HEK293 (cell line): ENCODE measurements at regions not wholly inside any gene's neighbourhood (a gene's known extent, or its start where the extent isn't known, plus 50 kb on each side); places are given as distances from the start of the nearest gene placed in this dataset.

Experiments
- CTCF ChIA-PET: fragments of 350-600 bp; formaldehyde crosslinking; extraction: SDS; loops from one replicate; lab custom pipeline; 2021; ENCODE audit warnings: antibody characterized with exemption; lab: Yijun Ruan, JAX
- POLR2A ChIA-PET: fragments of 300-600 bp; formaldehyde crosslinking; extraction: SDS; loops from one replicate; lab custom pipeline; 2020; ENCODE audit warnings: antibody characterized with exemption, inconsistent platforms; lab: Yijun Ruan, JAX
- H3K27ac ChIP-seq: fragments of 200-500 bp; sonication (Bioruptor generic); 2 replicates; pipeline ENCODE4 v1.5.1; 2014; ENCODE audit warnings: low read depth, low read length, control low read depth, inconsistent platforms; ENCODE audit errors: extremely low read depth
- H3K36me3 ChIP-seq, 2 experiments: fragments of 200-500 bp in 1 of 2; sonication (Bioruptor generic) in 1 of 2; 1 replicate in 1 of 2; 2 replicates in 1 of 2; pipeline ENCODE4 v1.5.1; 2014 to 2017; ENCODE audit warnings: inconsistent platforms in 2 of 2, low read length in 2 of 2; ENCODE audit not compliant: control insufficient read depth in 2 of 2, insufficient read depth in 1 of 2
- H3K4me1 ChIP-seq: fragments of 200-500 bp; sonication (Bioruptor generic); 2 replicates; pipeline ENCODE4 v1.5.1; 2014; ENCODE audit warnings: mild to moderate bottlenecking, low read length, inconsistent platforms; ENCODE audit not compliant: control insufficient read depth, insufficient read depth
- H3K4me3 ChIP-seq: 2 replicates; pipeline ENCODE4 v1.5.1; 2011; ENCODE audit warnings: low read depth, mild to moderate bottlenecking, control low read depth, low read length, moderate library complexity
- H3K9me3 ChIP-seq: fragments of 200-500 bp; sonication (Bioruptor generic); 2 replicates; pipeline ENCODE4 v1.5.1; 2014; ENCODE audit warnings: low read depth, low read length, inconsistent platforms; ENCODE audit not compliant: control insufficient read depth, insufficient read depth
- EGR2 ChIP-seq: fragments of 450-650 bp; formaldehyde crosslinking; IDR thresholded peaks from 2 replicates; pipeline ENCODE4 v1.5.1; 2016; ENCODE audit warnings: low read depth, missing biosample characterization, missing genetic modification characterization
- GLI2 ChIP-seq: fragments of 450-650 bp; formaldehyde crosslinking; IDR thresholded peaks from 2 replicates; pipeline ENCODE4; 2017; ENCODE audit warnings: missing biosample characterization, missing genetic modification characterization, low read depth, borderline replicate concordance
- KLF7 ChIP-seq: fragments of 450-650 bp; formaldehyde crosslinking; IDR thresholded peaks from 2 replicates; pipeline ENCODE4 v1.5.1; 2016; ENCODE audit warnings: missing biosample characterization, missing genetic modification characterization, borderline replicate concordance
- MEIS1 ChIP-seq: sonication (generic); formaldehyde crosslinking; IDR thresholded peaks from 2 replicates; pipeline ENCODE4 v1.8.1; 2022; ENCODE audit warnings: missing genetic modification reagents, mild to moderate bottlenecking, borderline replicate concordance
- PRDM1 ChIP-seq: fragments of 450-650 bp; formaldehyde crosslinking; IDR thresholded peaks from 2 replicates; pipeline ENCODE4; 2016; ENCODE audit warnings: missing biosample characterization, missing genetic modification characterization
- SETDB1 ChIP-seq: IDR thresholded peaks from one replicate; pipeline ENCODE4 v1.6.1; 2017; ENCODE audit warnings: mild to moderate bottlenecking, low read length, moderate library complexity, mixed read lengths; ENCODE audit not compliant: insufficient read length
- SP7 ChIP-seq: fragments of 450-650 bp; formaldehyde crosslinking; IDR thresholded peaks from 2 replicates; pipeline ENCODE4 v1.5.1; 2016; ENCODE audit warnings: missing biosample characterization, missing genetic modification characterization
- ZBTB48 ChIP-seq: fragments of 450-650 bp; formaldehyde crosslinking; IDR thresholded peaks from 2 replicates; pipeline ENCODE4 v1.5.1; 2016; ENCODE audit warnings: missing biosample characterization, missing genetic modification characterization
- ZNF121 ChIP-seq: fragments of 450-650 bp; formaldehyde crosslinking; IDR thresholded peaks from 2 replicates; pipeline ENCODE4 v1.5.1; 2016; ENCODE audit warnings: missing biosample characterization, missing genetic modification characterization
- ZNF138 ChIP-seq: fragments of 450-650 bp; formaldehyde crosslinking; IDR thresholded peaks from 2 replicates; pipeline ENCODE4 v1.5.1; 2016; ENCODE audit warnings: missing biosample characterization, missing genetic modification characterization, borderline replicate concordance
- ZNF223 ChIP-seq: fragments of 450-650 bp; formaldehyde crosslinking; IDR thresholded peaks from 2 replicates; pipeline ENCODE4 v1.5.1; 2016; ENCODE audit warnings: missing biosample characterization, missing genetic modification characterization
- ZNF23 ChIP-seq: fragments of 450-650 bp; formaldehyde crosslinking; IDR thresholded peaks from 2 replicates; pipeline ENCODE4 v1.5.1; 2016; ENCODE audit warnings: missing biosample characterization, missing genetic modification characterization, borderline replicate concordance
- ZNF350 ChIP-seq: fragments of 450-650 bp; formaldehyde crosslinking; IDR thresholded peaks from 2 replicates; pipeline ENCODE4 v1.5.0; 2017; ENCODE audit warnings: missing biosample characterization, mild to moderate bottlenecking, missing genetic modification characterization
- ZNF354C ChIP-seq: fragments of 450-650 bp; formaldehyde crosslinking; IDR thresholded peaks from 2 replicates; pipeline ENCODE4 v1.5.1; 2016; ENCODE audit warnings: missing biosample characterization, missing genetic modification characterization, low read depth, borderline replicate concordance
- ZNF37A ChIP-seq: fragments of 450-650 bp; IDR thresholded peaks from 2 replicates; pipeline ENCODE4 v1.5.1; 2018; ENCODE audit warnings: missing biosample characterization, missing genetic modification characterization
- ZNF398 ChIP-seq: fragments of 450-650 bp; formaldehyde crosslinking; IDR thresholded peaks from 2 replicates; pipeline ENCODE4 v1.5.1; 2017; ENCODE audit warnings: missing biosample characterization, missing genetic modification characterization
- ZNF433 ChIP-seq: fragments of 450-650 bp; formaldehyde crosslinking; IDR thresholded peaks from 2 replicates; pipeline ENCODE4 v1.5.1; 2016; ENCODE audit warnings: missing biosample characterization, missing genetic modification characterization, low read depth
- ZNF449 ChIP-seq: fragments of 450-650 bp; formaldehyde crosslinking; IDR thresholded peaks from 2 replicates; pipeline ENCODE4 v1.5.1; 2017; ENCODE audit warnings: missing biosample characterization, mild to moderate bottlenecking, missing genetic modification characterization, moderate library complexity
- ZNF558 ChIP-seq: fragments of 450-650 bp; formaldehyde crosslinking; IDR thresholded peaks from 2 replicates; pipeline ENCODE4 v1.5.1; 2016; ENCODE audit warnings: missing biosample characterization, missing genetic modification characterization
- ZNF660 ChIP-seq: fragments of 450-650 bp; IDR thresholded peaks from 2 replicates; pipeline ENCODE4 v1.5.1; 2018; ENCODE audit warnings: missing biosample characterization, mild to moderate bottlenecking, missing genetic modification characterization
- ZNF701 ChIP-seq: fragments of 450-650 bp; formaldehyde crosslinking; IDR thresholded peaks from 2 replicates; pipeline ENCODE4 v1.5.1; 2016; ENCODE audit warnings: missing biosample characterization, missing genetic modification characterization
- ZNF776 ChIP-seq: fragments of 450-650 bp; formaldehyde crosslinking; IDR thresholded peaks from 2 replicates; pipeline ENCODE4 v1.5.0; 2017; ENCODE audit warnings: missing biosample characterization, missing genetic modification characterization, borderline replicate concordance
- ZNF792 ChIP-seq: fragments of 450-650 bp; formaldehyde crosslinking; IDR thresholded peaks from 2 replicates; pipeline ENCODE4 v1.5.1; 2016; ENCODE audit warnings: missing biosample characterization, missing genetic modification characterization
- ZXDB ChIP-seq: fragments of 450-650 bp; formaldehyde crosslinking; IDR thresholded peaks from 2 replicates; pipeline ENCODE4 v1.5.1; 2016; ENCODE audit warnings: missing biosample characterization, missing genetic modification characterization
- TF ChIP-seq, protein P1 (sequence below): fragments of 450-650 bp; formaldehyde crosslinking; IDR thresholded peaks from 2 replicates; pipeline ENCODE4 v1.5.1; 2016; ENCODE audit warnings: missing biosample characterization, missing genetic modification characterization
- TF ChIP-seq, protein P2 (sequence below): fragments of 450-650 bp; formaldehyde crosslinking; IDR thresholded peaks from 2 replicates; pipeline ENCODE4 v1.5.1; 2017; ENCODE audit warnings: missing biosample characterization, missing genetic modification characterization

GRCh38 chr1:19560480-19560879 is 75.1 kb upstream of the CAPZB start:
- CTCF ChIA-PET, result no interaction called here
- no peaks in the 10 kb centered on the region for H3K9me3 ChIP-seq
- H3K36me3 ChIP-seq, result no peaks in the 10 kb centered on the region
- H3K4me3 ChIP-seq, result no peak overlapping the region
- no peak overlapping the region for H3K27ac ChIP-seq
- no peak for TF ChIP-seq ZNF350
- no peak for TF ChIP-seq ZNF398 (tag by site-specific recombination)
- TF ChIP-seq ZNF776 (tag by site-specific recombination), result no peak
- TF ChIP-seq KLF7 (tag by site-specific recombination), result no peak
- TF ChIP-seq SETDB1, result no peak
- TF ChIP-seq GLI2, result no peak
- TF ChIP-seq, all 188 proteins: peak for 0
- POLR2A ChIA-PET, result no interaction called here
- H3K4me1 ChIP-seq, result no peaks in the 10 kb centered on the region

GRCh38 chr1:19559641-19560040 is 74.3 kb upstream of the CAPZB start:
- Histone ChIP-seq H3K4me1 (no peaks in the 10 kb centered on the region), H3K27ac (no peak overlapping the region), H3K9me3 (no peaks in the 10 kb centered on the region), H3K36me3 (no peaks in the 10 kb centered on the region), H3K4me3 (no peak overlapping the region)
- no peak for TF ChIP-seq MEIS1 (CRISPR knock-in tag)
- no peak for TF ChIP-seq ZNF354C
- TF ChIP-seq ZNF449, result no peak
- no peak for TF ChIP-seq SP7 (tag by site-specific recombination)
- TF ChIP-seq ZXDB, result no peak
- no peak for TF ChIP-seq EGR2 (tag by site-specific recombination)
- TF ChIP-seq, protein P1, sequence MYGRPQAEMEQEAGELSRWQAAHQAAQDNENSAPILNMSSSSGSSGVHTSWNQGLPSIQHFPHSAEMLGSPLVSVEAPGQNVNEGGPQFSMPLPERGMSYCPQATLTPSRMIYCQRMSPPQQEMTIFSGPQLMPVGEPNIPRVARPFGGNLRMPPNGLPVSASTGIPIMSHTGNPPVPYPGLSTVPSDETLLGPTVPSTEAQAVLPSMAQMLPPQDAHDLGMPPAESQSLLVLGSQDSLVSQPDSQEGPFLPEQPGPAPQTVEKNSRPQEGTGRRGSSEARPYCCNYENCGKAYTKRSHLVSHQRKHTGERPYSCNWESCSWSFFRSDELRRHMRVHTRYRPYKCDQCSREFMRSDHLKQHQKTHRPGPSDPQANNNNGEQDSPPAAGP (tag by site-specific recombination), result no peak
- TF ChIP-seq ZNF23, result no peak
- no peak for TF ChIP-seq ZNF660
- TF ChIP-seq, protein P2, sequence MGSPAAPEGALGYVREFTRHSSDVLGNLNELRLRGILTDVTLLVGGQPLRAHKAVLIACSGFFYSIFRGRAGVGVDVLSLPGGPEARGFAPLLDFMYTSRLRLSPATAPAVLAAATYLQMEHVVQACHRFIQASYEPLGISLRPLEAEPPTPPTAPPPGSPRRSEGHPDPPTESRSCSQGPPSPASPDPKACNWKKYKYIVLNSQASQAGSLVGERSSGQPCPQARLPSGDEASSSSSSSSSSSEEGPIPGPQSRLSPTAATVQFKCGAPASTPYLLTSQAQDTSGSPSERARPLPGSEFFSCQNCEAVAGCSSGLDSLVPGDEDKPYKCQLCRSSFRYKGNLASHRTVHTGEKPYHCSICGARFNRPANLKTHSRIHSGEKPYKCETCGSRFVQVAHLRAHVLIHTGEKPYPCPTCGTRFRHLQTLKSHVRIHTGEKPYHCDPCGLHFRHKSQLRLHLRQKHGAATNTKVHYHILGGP (tag by site-specific recombination), result no peak
- no peak for TF ChIP-seq ZNF37A (tag by site-specific recombination)
- no peak for TF ChIP-seq ZNF138 (tag by site-specific recombination)
- TF ChIP-seq ZNF558, result no peak
- no peak for TF ChIP-seq ZBTB48
- no peak for TF ChIP-seq ZNF701 (tag by site-specific recombination)
- no peak for TF ChIP-seq ZNF792 (tag by site-specific recombination)
- TF ChIP-seq ZNF433, result no peak
- no peak for TF ChIP-seq ZNF121
- TF ChIP-seq ZNF223, result no peak
- no peak for TF ChIP-seq PRDM1 (tag by site-specific recombination)
- POLR2A ChIA-PET, result no interaction called here
- CTCF ChIA-PET, result interaction anchor here (0.6 kb wide), 1 partner anchor 270 kb away, joined by 3 read pairs; no protein-coding TSS in a partner anchor
